H9 (cell line): ENCODE measurements at regions not wholly inside any gene's neighbourhood (a gene's known extent, or its start where the extent isn't known, plus 50 kb on each side); places are given as distances from the start of the nearest gene placed in this dataset.

Source experiments
- DNase-seq: peaks from one replicate; pipeline ENCODE4 v3.0.0-alpha.2; 2017
- H2AFZ ChIP-seq: one replicate; pipeline ENCODE4 v1.6.1; 2013; ENCODE audit warnings: mild to moderate bottlenecking, low read length, control low read depth, moderate library complexity
- H2AK5ac ChIP-seq: 2 replicates; pipeline ENCODE4 v1.6.1; 2013; ENCODE audit warnings: low read length, control low read depth, mixed read lengths; ENCODE audit not compliant: insufficient read length
- H2BK120ac ChIP-seq: one replicate; pipeline ENCODE4 v1.6.1; 2013; ENCODE audit warnings: low read depth, mild to moderate bottlenecking, low read length, control low read depth, inconsistent platforms; ENCODE audit not compliant: poor library complexity, severe bottlenecking
- H2BK12ac ChIP-seq: 2 replicates; pipeline ENCODE4 v1.6.1; 2013; ENCODE audit warnings: low read length, control low read depth, mixed read lengths, low read depth; ENCODE audit not compliant: insufficient read length
- H2BK15ac ChIP-seq: 2 replicates; pipeline ENCODE4 v1.6.1; 2013; ENCODE audit warnings: low read depth, low read length, control low read depth
- H2BK20ac ChIP-seq: one replicate; pipeline ENCODE4 v1.6.1; 2013; ENCODE audit warnings: low read depth, mild to moderate bottlenecking, low read length, control low read depth, inconsistent platforms; ENCODE audit not compliant: poor library complexity, severe bottlenecking
- H2BK5ac ChIP-seq: 2 replicates; pipeline ENCODE4 v1.6.1; 2013; ENCODE audit warnings: low read length, control low read depth, mixed read lengths; ENCODE audit not compliant: insufficient read length
- H3K14ac ChIP-seq: 2 replicates; pipeline ENCODE4 v1.6.1; 2013; ENCODE audit warnings: low read length, control low read depth; ENCODE audit not compliant: insufficient read depth
- H3K18ac ChIP-seq: 2 replicates; pipeline ENCODE4 v1.6.1; 2013; ENCODE audit warnings: low read depth, mild to moderate bottlenecking, mixed read lengths, low read length, control low read depth; ENCODE audit not compliant: insufficient read length
- H3K23ac ChIP-seq: 2 replicates; pipeline ENCODE4 v1.6.1; 2013; ENCODE audit warnings: low read length, control low read depth, mixed read lengths, low read depth; ENCODE audit not compliant: insufficient read length
- H3K23me2 ChIP-seq: 2 replicates; pipeline ENCODE4 v1.6.1; 2013; ENCODE audit warnings: low read depth, mild to moderate bottlenecking, mixed read lengths, low read length, control low read depth; ENCODE audit not compliant: insufficient read length, poor library complexity, severe bottlenecking
- H3K27ac ChIP-seq: 2 replicates; pipeline ENCODE4 v1.5.1; 2013; ENCODE audit warnings: low read length, control low read depth, mixed read lengths, low read depth; ENCODE audit not compliant: insufficient read length
- H3K27me3 ChIP-seq: 2 replicates; pipeline ENCODE4 v1.6.1; 2013; ENCODE audit warnings: low read length, control low read depth, inconsistent platforms; ENCODE audit not compliant: insufficient read depth
- H3K4ac ChIP-seq: 2 replicates; pipeline ENCODE4 v1.6.1; 2013; ENCODE audit warnings: low read depth, mild to moderate bottlenecking, control low read depth, inconsistent platforms, low read length, moderate library complexity
- H3K4me1 ChIP-seq: 2 replicates; pipeline ENCODE4 v1.6.1; 2013; ENCODE audit warnings: low read length, control low read depth, inconsistent platforms; ENCODE audit not compliant: insufficient read depth
- H3K4me2 ChIP-seq: 2 replicates; pipeline ENCODE4 v1.6.1; 2013; ENCODE audit warnings: low read length, control low read depth, mixed read lengths; ENCODE audit not compliant: insufficient read length, insufficient read depth
- H3K56ac ChIP-seq: 2 replicates; pipeline ENCODE4 v1.6.1; 2013; ENCODE audit warnings: low read depth, mild to moderate bottlenecking, mixed read lengths, low read length, control low read depth; ENCODE audit not compliant: insufficient read length
- H3K79me1 ChIP-seq: 2 replicates; pipeline ENCODE4 v1.6.1; 2013; ENCODE audit warnings: low read depth, mild to moderate bottlenecking, moderate library complexity, low read length, control low read depth, inconsistent platforms; ENCODE audit not compliant: insufficient read depth, poor library complexity, severe bottlenecking
- H3K79me2 ChIP-seq: 2 replicates; pipeline ENCODE4 v1.6.1; 2013; ENCODE audit warnings: low read length, control low read depth, inconsistent platforms; ENCODE audit not compliant: insufficient read depth
- H3K9ac ChIP-seq: 2 replicates; pipeline ENCODE4 v1.6.1; 2013; ENCODE audit warnings: low read length, control low read depth, mixed read lengths; ENCODE audit not compliant: insufficient read length; ENCODE audit errors: extremely low read depth
- H3K9me3 ChIP-seq: one replicate; pipeline ENCODE4 v1.6.1; 2013; ENCODE audit warnings: low read depth, low read length, inconsistent platforms; ENCODE audit not compliant: control insufficient read depth
- H3T11ph ChIP-seq: one replicate; pipeline ENCODE4 v1.6.1; 2013; ENCODE audit warnings: mild to moderate bottlenecking, low read length, control low read depth, inconsistent platforms
- H4K20me1 ChIP-seq: one replicate; pipeline ENCODE4 v1.6.1; 2013; ENCODE audit not compliant: control insufficient read depth, insufficient read length, insufficient read depth
- H4K5ac ChIP-seq: 2 replicates; pipeline ENCODE4 v1.6.1; 2013; ENCODE audit warnings: low read depth, mild to moderate bottlenecking, mixed read lengths, low read length, control low read depth; ENCODE audit not compliant: insufficient read length
- H4K8ac ChIP-seq: replicated peaks from 2 replicates; pipeline ENCODE4 v1.6.1; 2013; ENCODE audit warnings: low read length, control low read depth, mixed read lengths, low read depth; ENCODE audit not compliant: insufficient read length
- H4K91ac ChIP-seq: 2 replicates; pipeline ENCODE4 v1.6.1; 2013; ENCODE audit warnings: low read depth, mild to moderate bottlenecking, moderate library complexity, mixed read lengths, low read length, control low read depth; ENCODE audit not compliant: insufficient read length
- H3K27ac Mint-ChIP-seq, 3 experiments: 2 replicates in 2 of 3; 3 replicates in 1 of 3; pipeline ENCODE4 v1.8.0; 2020 to 2021; ENCODE audit warnings: mixed read lengths in 3 of 3, mild to moderate bottlenecking in 1 of 3, moderate library complexity in 1 of 3
- H3K27me3 Mint-ChIP-seq: 2 replicates; pipeline ENCODE4 v1.8.0; 2021; ENCODE audit warnings: low read depth, mild to moderate bottlenecking, moderate library complexity, mixed read lengths
- H3K36me3 Mint-ChIP-seq, 3 experiments: 2 replicates in 2 of 3; 3 replicates in 1 of 3; pipeline ENCODE4 v1.8.0; 2020 to 2021; ENCODE audit warnings: low read depth in 3 of 3, mixed read lengths in 3 of 3; ENCODE audit not compliant: insufficient read depth in 1 of 3
- H3K4me1 Mint-ChIP-seq, 2 experiments: 2 replicates each; pipeline ENCODE4 v1.8.0; 2020; ENCODE audit warnings: mixed read lengths in 2 of 2
- H3K4me3 Mint-ChIP-seq, 2 experiments: 2 replicates in 1 of 2; 3 replicates in 1 of 2; pipeline ENCODE4 v1.8.0; 2020 to 2021; ENCODE audit warnings: mild to moderate bottlenecking in 2 of 2, mixed read lengths in 2 of 2, moderate library complexity in 1 of 2
- H3K9me3 Mint-ChIP-seq, 2 experiments: 2 replicates in 1 of 2; 3 replicates in 1 of 2; pipeline ENCODE4 v1.8.0; 2020; ENCODE audit warnings: mild to moderate bottlenecking in 2 of 2, mixed read lengths in 2 of 2, moderate library complexity in 1 of 2
- CTCF ChIP-seq: fragments of 200-600 bp; sonication (generic); conservative IDR thresholded peaks from 3 replicates; pipeline ENCODE4 v1.8.0; 2021; ENCODE audit warnings: antibody characterized with exemption, mild to moderate bottlenecking
- WGBS: extraction: QIAGEN DNeasy Blood & Tissue Kit; methylation state at CpG from one replicate; pipeline ENCODE4 v1.1.7; 2013; ENCODE audit warnings: missing lambda C conversion rate, low lambda C conversion rate, mixed read lengths; ENCODE audit not compliant: insufficient read length; ENCODE audit errors: extremely low coverage; 5-methylcytosine and 5-hydroxymethylcytosine counted together

GRCh38 chr5:90293931-90294330, 115.6 kb downstream of the CETN3 start:
- no peak for TF ChIP-seq CTCF
- H3K23me2 ChIP-seq: no peaks in the 10 kb centered on the region
- H2BK15ac ChIP-seq: no peak overlapping the region
- Mint-ChIP-seq H3K4me3 (no peak overlapping the region), H3K27me3 (no peaks in the 10 kb centered on the region; the same call in 1 of the 2 replicates), H3K9me3 (no peaks in the 10 kb centered on the region), H3K4me1 (peaks cover 36 to 41% of the 10 kb centered on the region in 2 experiments), H3K36me3 (no peaks in the 10 kb centered on the region), H3K27ac (no peak overlapping the region)
- no peaks in the 10 kb centered on the region for H4K20me1 ChIP-seq
- H2BK20ac ChIP-seq: no peak overlapping the region
- H3K79me2 ChIP-seq: no peaks in the 10 kb centered on the region
- no peak overlapping the region for H3K4me2 ChIP-seq
- H3K14ac ChIP-seq: no peak overlapping the region
- H4K5ac ChIP-seq: no peak overlapping the region
- peaks cover 11% of the 10 kb centered on the region; the same call in 1 of the 2 replicates for H3K4me1 ChIP-seq
- H3K56ac ChIP-seq: no peak overlapping the region
- no peak overlapping the region for H3T11ph ChIP-seq
- H4K91ac ChIP-seq: no peak overlapping the region
- H2BK12ac ChIP-seq: no peak overlapping the region
- H3K23ac ChIP-seq: no peak overlapping the region
- no peaks in the 10 kb centered on the region for H3K27me3 ChIP-seq
- H2AK5ac ChIP-seq: no peak overlapping the region
- H3K4ac ChIP-seq: no peak overlapping the region
- WGBS: no CpG with 5 or more reads among the region's 2 CpGs
- H3K18ac ChIP-seq: no peak overlapping the region
- H2BK120ac ChIP-seq: no peak overlapping the region
- no peak overlapping the region for H3K27ac ChIP-seq
- peak; percentile 43 for DNase-seq
- no peak overlapping the region for H3K9ac ChIP-seq
- H3K79me1 ChIP-seq: no peaks in the 10 kb centered on the region
- H3K9me3 ChIP-seq: no peaks in the 10 kb centered on the region
- H2AFZ ChIP-seq: no peak overlapping the region
- H4K8ac ChIP-seq: no peak overlapping the region
- H2BK5ac ChIP-seq: no peak overlapping the region
